ENCODE measurements at regions not wholly inside any gene's neighbourhood (a gene's known extent, or its start where the extent isn't known, plus 50 kb on each side); places are given as distances from the start of the nearest gene placed in this dataset.

GRCh38 chr7:84633-85020, 107.7 kb upstream of the FAM20C start:
- intact Hi-C loops (cut with DNase I) = no loop called here
- no peak for DNase-seq

GRCh38 chr7:85074-85882, 107.1 kb upstream of the FAM20C start:
- intact Hi-C loops (cut with DNase I) = no loop called here
- DNase-seq (no peak), ATAC-seq (peak; percentile 39 to 40)
- TF ChIP-seq CTCF (IDR thresholded peaks at IDR 0.05) = no peak
- peaks cover 5% of the 10 kb centered on the region for H3K27me3 ChIP-seq (ENCODE audit: low read depth)
- H3K9me3 ChIP-seq = no peaks in the 10 kb centered on the region
- H3K36me3 ChIP-seq = no peaks in the 10 kb centered on the region
- H3K4me1 ChIP-seq = peaks cover 16% of the 10 kb centered on the region
- no peak overlapping the region for H3K4me3 ChIP-seq
- no peak overlapping the region for H3K27ac ChIP-seq

More at GRCh38 chr7:84633-85020, 107.7 kb upstream of the FAM20C start:
- Histone ChIP-seq H3K27ac (no peak overlapping the region), H3K9me3 (no peaks in the 10 kb centered on the region), H3K36me3 (no peaks in the 10 kb centered on the region), H3K27me3 (ENCODE audit: low read depth) (peaks cover 5% of the 10 kb centered on the region), H3K4me1 (peaks cover 9% of the 10 kb centered on the region), H3K4me3 (no peak overlapping the region)
- no peak for TF ChIP-seq CTCF (IDR thresholded peaks at IDR 0.05)
- ATAC-seq = no peak

GRCh38 chr7:85883-86515, 106.4 kb upstream of the FAM20C start:
- no peak for ATAC-seq
- no peak for TF ChIP-seq CTCF (IDR thresholded peaks at IDR 0.05)
- H3K36me3 ChIP-seq = no peaks in the 10 kb centered on the region
- intact Hi-C loops (cut with DNase I) = no loop called here
- H3K4me1 ChIP-seq = peaks cover 21% of the 10 kb centered on the region
- no peak for DNase-seq
- peaks cover 5% of the 10 kb centered on the region for H3K27me3 ChIP-seq (ENCODE audit: low read depth)
- H3K9me3 ChIP-seq = no peaks in the 10 kb centered on the region
- H3K4me3 ChIP-seq = no peak overlapping the region
- no peak overlapping the region for H3K27ac ChIP-seq

GRCh38 chr7:86629-87028, 105.7 kb upstream of the FAM20C start:
- DNase-seq (no peak), ATAC-seq (no peak)
- Histone ChIP-seq H3K27me3 (ENCODE audit: low read depth) (peaks cover 1% of the 10 kb centered on the region), H3K36me3 (no peaks in the 10 kb centered on the region), H3K27ac (no peak overlapping the region), H3K4me1 (peaks cover 21% of the 10 kb centered on the region), H3K9me3 (no peaks in the 10 kb centered on the region), H3K4me3 (no peak overlapping the region)
- TF ChIP-seq CTCF (IDR thresholded peaks at IDR 0.05) = no peak
- intact Hi-C loops (cut with DNase I) = no loop called here

GRCh38 chr7:87047-87446, 105.3 kb upstream of the FAM20C start:
- no peak for TF ChIP-seq CTCF (IDR thresholded peaks at IDR 0.05)
- peaks cover 21% of the 10 kb centered on the region for H3K4me1 ChIP-seq
- H3K4me3 ChIP-seq = no peak overlapping the region
- ATAC-seq = no peak
- H3K36me3 ChIP-seq = no peaks in the 10 kb centered on the region
- H3K27ac ChIP-seq = no peak overlapping the region
- no peaks in the 10 kb centered on the region for H3K9me3 ChIP-seq
- no peak for DNase-seq
- intact Hi-C loops (cut with DNase I) = no loop called here
- no peaks in the 10 kb centered on the region for H3K27me3 ChIP-seq (ENCODE audit: low read depth)

Data from lower lobe of right lung (tissue), 2 donors.